DND-41 (cell line): ENCODE measurements at regions not wholly inside any gene's neighbourhood (a gene's known extent, or its start where the extent isn't known, plus 50 kb on each side); places are given as distances from the start of the nearest gene placed in this dataset.

ENCODE experiments used
- EZH2 ChIP-seq: IDR thresholded peaks from 3 replicates; pipeline ENCODE4 v1.6.1; 2012; ENCODE audit warnings: borderline replicate concordance, low read depth, mild to moderate bottlenecking, moderate library complexity, low read length, inconsistent platforms; ENCODE audit not compliant: severe bottlenecking
- TF ChIP-seq, protein P1 (sequence below): IDR thresholded peaks from 2 replicates; pipeline ENCODE4 v1.5.1; 2012; ENCODE audit warnings: borderline replicate concordance, low read length, moderate library complexity, mild to moderate bottlenecking; ENCODE audit not compliant: poor library complexity, severe bottlenecking; ENCODE audit errors: extremely low read depth

DNA sequence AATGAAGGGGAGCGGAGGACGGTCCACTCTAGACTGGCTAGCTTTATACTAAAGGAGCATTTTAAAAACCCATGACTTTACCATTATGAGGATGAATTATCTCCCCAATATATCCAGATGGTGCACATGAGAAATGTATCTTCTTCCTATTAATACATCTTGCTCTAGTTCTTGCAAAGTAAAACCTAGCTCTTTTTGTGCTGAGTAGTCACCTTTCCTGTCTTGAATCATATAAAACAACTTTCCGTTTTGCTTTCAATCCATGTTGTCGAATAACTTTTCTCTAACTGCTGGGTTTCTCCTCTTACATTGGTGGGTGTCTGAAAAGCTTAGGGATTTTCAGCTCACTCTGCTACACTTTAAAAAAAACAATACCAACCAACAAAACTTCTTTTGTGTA is 96.3 kb upstream of the TAC1 start:
- TF ChIP-seq, protein P1, sequence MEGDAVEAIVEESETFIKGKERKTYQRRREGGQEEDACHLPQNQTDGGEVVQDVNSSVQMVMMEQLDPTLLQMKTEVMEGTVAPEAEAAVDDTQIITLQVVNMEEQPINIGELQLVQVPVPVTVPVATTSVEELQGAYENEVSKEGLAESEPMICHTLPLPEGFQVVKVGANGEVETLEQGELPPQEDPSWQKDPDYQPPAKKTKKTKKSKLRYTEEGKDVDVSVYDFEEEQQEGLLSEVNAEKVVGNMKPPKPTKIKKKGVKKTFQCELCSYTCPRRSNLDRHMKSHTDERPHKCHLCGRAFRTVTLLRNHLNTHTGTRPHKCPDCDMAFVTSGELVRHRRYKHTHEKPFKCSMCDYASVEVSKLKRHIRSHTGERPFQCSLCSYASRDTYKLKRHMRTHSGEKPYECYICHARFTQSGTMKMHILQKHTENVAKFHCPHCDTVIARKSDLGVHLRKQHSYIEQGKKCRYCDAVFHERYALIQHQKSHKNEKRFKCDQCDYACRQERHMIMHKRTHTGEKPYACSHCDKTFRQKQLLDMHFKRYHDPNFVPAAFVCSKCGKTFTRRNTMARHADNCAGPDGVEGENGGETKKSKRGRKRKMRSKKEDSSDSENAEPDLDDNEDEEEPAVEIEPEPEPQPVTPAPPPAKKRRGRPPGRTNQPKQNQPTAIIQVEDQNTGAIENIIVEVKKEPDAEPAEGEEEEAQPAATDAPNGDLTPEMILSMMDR = no peak
- TF ChIP-seq EZH2 = no peak
